Endothelial cell of umbilical vein (primary cell): ENCODE measurements at regions not wholly inside any gene's neighbourhood (a gene's known extent, or its start where the extent isn't known, plus 50 kb on each side); places are given as distances from the start of the nearest gene placed in this dataset.

ENCODE experiments used
- BruUV-seq: library from RNA; stranded (reverse); fragments of 400-500 nt; replicated peaks from 2 replicates; lab custom pipeline; 2021; lab: Mats Ljungman, UMichigan
- CTCF ChIA-PET: fragments of 300-600, 350-600 bp; sonication (Branson Sonifier 250); formaldehyde crosslinking; loops from one replicate; lab custom pipeline; 2021; ENCODE audit warnings: antibody characterized with exemption, inconsistent platforms; lab: Charles Lee
- POLR2A ChIA-PET: fragments of 300-600, 350-600 bp; sonication (Branson Sonifier 250); formaldehyde crosslinking; loops from one replicate; lab custom pipeline; 2021; ENCODE audit warnings: antibody characterized with exemption, inconsistent platforms; lab: Charles Lee
- DNase-seq: peaks from one replicate; pipeline ENCODE4 v3.0.0-alpha.2; 2011; ENCODE audit warnings: low read depth, low spot score
- FAIRE-seq: peaks from 2 replicates; lab custom pipeline; 2011; peaks lifted over from hg19 to GRCh38; lab: Jason Lieb, UNC
- H2AFZ ChIP-seq: 2 replicates; pipeline ENCODE4 v1.6.0; 2012; ENCODE audit warnings: low read depth, low read length, control low read depth, inconsistent platforms
- H3K27ac ChIP-seq: 2 replicates; pipeline ENCODE4 v1.5.1; 2011; ENCODE audit warnings: low read depth, mild to moderate bottlenecking, control low read depth, low read length, moderate library complexity; ENCODE audit not compliant: insufficient read depth
- H3K27me3 ChIP-seq, 2 experiments: 2 replicates each; pipeline versions ENCODE4 v1.6.0 to v1.6.1; 2011; ENCODE audit warnings: low read length in 2 of 2, mixed read lengths in 1 of 2; ENCODE audit not compliant: control insufficient read depth in 2 of 2, insufficient read depth in 2 of 2
- H3K36me3 ChIP-seq, 2 experiments: 2 replicates in 1 of 2; 3 replicates in 1 of 2; pipeline ENCODE4 v1.5.1; 2011; ENCODE audit warnings: low read length in 2 of 2, mild to moderate bottlenecking in 1 of 2, moderate library complexity in 1 of 2; ENCODE audit not compliant: control insufficient read depth in 2 of 2, insufficient read depth in 2 of 2; ENCODE audit errors: extremely low read depth in 1 of 2
- H3K4me1 ChIP-seq: 3 replicates; pipeline ENCODE4 v1.5.1; 2011; ENCODE audit warnings: mild to moderate bottlenecking, low read length; ENCODE audit not compliant: control insufficient read depth, insufficient read depth; ENCODE audit errors: extremely low read depth
- H3K4me2 ChIP-seq: 2 replicates; pipeline ENCODE4 v1.6.1; 2011; ENCODE audit warnings: low read length, control low read depth, mixed read lengths; ENCODE audit not compliant: insufficient read depth
- H3K4me3 ChIP-seq, 3 experiments: fragments of 200-600 bp in 1 of 3; sonication (generic), shearing (Covaris generic) in 1 of 3; replicated peaks in 1 of 3; 2 replicates each; pipeline ENCODE4 v1.5.1; 2011 to 2016; ENCODE audit warnings: control low read depth in 3 of 3, low read length in 3 of 3, mild to moderate bottlenecking in 2 of 3, inconsistent platforms in 1 of 3, low read depth in 1 of 3, moderate library complexity in 1 of 3; ENCODE audit not compliant: insufficient read depth in 1 of 3
- H3K79me2 ChIP-seq: 2 replicates; pipeline ENCODE4 v1.6.0; 2012; ENCODE audit warnings: low read length, inconsistent platforms; ENCODE audit not compliant: control insufficient read depth, insufficient read depth
- H3K9ac ChIP-seq: replicated peaks from 2 replicates; pipeline ENCODE3; 2011; ENCODE audit warnings: low read length, control low read depth; ENCODE audit not compliant: insufficient read depth; ENCODE audit errors: extremely low read depth
- H3K9me1 ChIP-seq: replicated peaks from 3 replicates; pipeline ENCODE4 v1.6.0; 2011; ENCODE audit warnings: mild to moderate bottlenecking, low read length; ENCODE audit not compliant: control insufficient read depth, insufficient read depth; ENCODE audit errors: extremely low read depth
- H3K9me3 ChIP-seq: replicated peaks from 2 replicates; pipeline ENCODE4 v1.5.1; 2012; ENCODE audit warnings: low read length, inconsistent platforms; ENCODE audit not compliant: control insufficient read depth, insufficient read depth
- H4K20me1 ChIP-seq: replicated peaks from 2 replicates; pipeline ENCODE3; 2011; ENCODE audit warnings: mild to moderate bottlenecking, low read length; ENCODE audit not compliant: control insufficient read depth, insufficient read depth; ENCODE audit errors: extremely low read depth
- CTCF ChIP-seq, 2 donors: IDR thresholded peaks; 1 replicate in 1 of 2; 2 replicates in 1 of 2; pipeline ENCODE4 v1.5.1; 2011; ENCODE audit warnings: low read length in 2 of 2, mild to moderate bottlenecking in 2 of 2, moderate library complexity in 2 of 2, control low read depth in 1 of 2, inconsistent platforms in 1 of 2, low read depth in 1 of 2; ENCODE audit not compliant: insufficient read depth in 1 of 2; ENCODE audit errors: extremely low read depth in 1 of 2
- EZH2 ChIP-seq: IDR thresholded peaks from 2 replicates; pipeline ENCODE4 v1.6.1; 2012; ENCODE audit warnings: borderline replicate concordance, low read depth, mild to moderate bottlenecking, moderate library complexity, low read length, inconsistent platforms; ENCODE audit not compliant: severe bottlenecking
- FOS ChIP-seq: IDR thresholded peaks from 2 replicates; pipeline ENCODE4 v1.6.1; 2011; ENCODE audit warnings: mild to moderate bottlenecking, low read length, moderate library complexity, borderline replicate concordance; ENCODE audit not compliant: insufficient read depth
- JUN ChIP-seq: IDR thresholded peaks from 2 replicates; pipeline ENCODE4 v1.6.1; 2011; ENCODE audit warnings: borderline replicate concordance, low read depth; ENCODE audit not compliant: insufficient read length, insufficient read depth
- MAX ChIP-seq: IDR thresholded peaks from 2 replicates; pipeline ENCODE4 v1.6.1; 2011; ENCODE audit not compliant: insufficient read depth, insufficient read length
- MYC ChIP-seq: IDR thresholded peaks from one replicate; pipeline ENCODE4 v1.6.1; 2011; ENCODE audit warnings: mild to moderate bottlenecking, low read depth, low read length
- POLR2A ChIP-seq: IDR thresholded peaks from 2 replicates; pipeline ENCODE4 v1.6.1; 2012; ENCODE audit warnings: low read depth, mild to moderate bottlenecking, control low read depth, low read length
- POLR2AphosphoS5 ChIP-seq: IDR thresholded peaks from 2 replicates; pipeline ENCODE4 v1.6.1; 2012; ENCODE audit warnings: low read depth, mild to moderate bottlenecking, control low read depth, low read length, moderate library complexity; ENCODE audit not compliant: insufficient read depth
- dilution Hi-C: fragments of 300-500 bp; cut with MboI; formaldehyde crosslinking; loops from one replicate; pipeline ENCODE4 v1.15.0; 2019; ENCODE audit warnings: low sequenced_read_pairs; ENCODE audit not compliant: extremely low pct_ligation_motif_present
- intact Hi-C: fragments of 100-400 bp; cut with micrococcal nuclease; formaldehyde crosslinking; loops from one replicate; pipeline ENCODE4 v1.10.0; 2022

GRCh38 chr13:90673746-90674145, 673.7 kb upstream of the MIR17HG start:
- H3K36me3 ChIP-seq = no peaks in the 10 kb centered on the region
- CTCF ChIA-PET = no interaction called here
- H3K27ac ChIP-seq = no peak overlapping the region
- no peaks in the 10 kb centered on the region for H3K79me2 ChIP-seq
- H3K9me3 ChIP-seq = no peaks in the 10 kb centered on the region
- no peak overlapping the region for H3K9ac ChIP-seq
- no peaks in the 10 kb centered on the region for H3K9me1 ChIP-seq
- POLR2A ChIA-PET = no interaction called here
- H2AFZ ChIP-seq = no peak overlapping the region
- no peak overlapping the region for H3K4me2 ChIP-seq
- H3K4me3 ChIP-seq = no peak overlapping the region
- H3K4me1 ChIP-seq = no peaks in the 10 kb centered on the region
- H3K27me3 ChIP-seq = no peaks in the 10 kb centered on the region
- dilution Hi-C loops = no loop called here
- intact Hi-C loops = no loop called here
- DNase-seq (no peak), FAIRE-seq (no peak)
- BruUV-seq = no TSS peak
- H4K20me1 ChIP-seq = no peaks in the 10 kb centered on the region
- TF ChIP-seq CTCF (IDR thresholded peaks at IDR 0.05; ENCODE audit: extremely low read depth in 1 of 2, insufficient read depth in 1 of 2, low read depth in 1 of 2, low read length in 2 of 2) (no peak), POLR2A (no peak), FOS (no peak), MAX (no peak), MYC (no peak), EZH2 (no peak), JUN (no peak)

- dilution Hi-C loops = no loop called here
- no peak overlapping the region for H3K27ac ChIP-seq
Observed at GRCh38 chr13:90675129-90675528, 672.4 kb upstream of the MIR17HG start.

More at GRCh38 chr13:90675129-90675528, 672.4 kb upstream of the MIR17HG start:
- Histone ChIP-seq H3K4me2 (no peak overlapping the region), H3K4me3 (no peak overlapping the region), H4K20me1 (no peaks in the 10 kb centered on the region), H3K27me3 (no peaks in the 10 kb centered on the region), H3K9me3 (no peaks in the 10 kb centered on the region), H2AFZ (no peak overlapping the region), H3K9ac (no peak overlapping the region), H3K79me2 (no peaks in the 10 kb centered on the region), H3K36me3 (no peaks in the 10 kb centered on the region), H3K9me1 (no peaks in the 10 kb centered on the region), H3K4me1 (no peaks in the 10 kb centered on the region)
- TF ChIP-seq POLR2AphosphoS5 = no peak
- no peak for TF ChIP-seq CTCF (IDR thresholded peaks at IDR 0.05; ENCODE audit: extremely low read depth in 1 of 2, insufficient read depth in 1 of 2, low read depth in 1 of 2, low read length in 2 of 2)
- TF ChIP-seq MYC = no peak
- no peak for TF ChIP-seq POLR2A
- POLR2A ChIA-PET = no interaction called here
- no TSS peak for BruUV-seq
- DNase-seq (no peak), FAIRE-seq (no peak)
- CTCF ChIA-PET = no interaction called here
- intact Hi-C loops = no loop called here
